K562 (cell line): ENCODE measurements at regions not wholly inside any gene's neighbourhood (a gene's known extent, or its start where the extent isn't known, plus 50 kb on each side); places are given as distances from the start of the nearest gene placed in this dataset.

Experiments used
- ATAC-seq: fragments of 200-7000 bp; cut with Tn5 transposase; 3 replicates; pipeline ENCODE4 v1.9.1; 2020; ENCODE audit warnings: moderate library complexity
- BruUV-seq: library from RNA; stranded (reverse); fragments of 400-500 nt; replicated peaks from 2 replicates; lab custom pipeline; 2021; lab: Mats Ljungman, UMichigan
- CTCF ChIA-PET: fragments of 300-600 bp; formaldehyde crosslinking; extraction: SDS; loops from one replicate; lab custom pipeline; 2021; ENCODE audit warnings: low intra/inter-chr PET ratio; lab: Yijun Ruan, JAX
- POLR2A ChIA-PET: fragments of 300-600, 350-650 bp; sonication (Branson Sonifier 250); formaldehyde crosslinking; extraction: SDS; loops from one replicate; lab custom pipeline; 2021; ENCODE audit warnings: antibody characterized with exemption, inconsistent platforms; lab: Yijun Ruan, JAX
- DNase-seq, 4 experiments: peaks; one replicate each; pipeline versions ENCODE4 v3.0.0 to v3.0.0-alpha.2; 2011 to 2018; ENCODE audit warnings: low spot score in 3 of 4, mixed read lengths in 3 of 4; ENCODE audit errors: extremely low read depth in 1 of 4
- FAIRE-seq: peaks from 2 replicates; lab custom pipeline; 2011; peaks lifted over from hg19 to GRCh38; lab: Jason Lieb, UNC
- H2AFZ ChIP-seq: 2 replicates; pipeline ENCODE4 v1.6.0; 2011; ENCODE audit warnings: low read depth, low read length, control low read depth, inconsistent platforms
- H3K27ac ChIP-seq: fragments of 200-600 bp; 3 replicates; pipeline ENCODE4 v1.8.0; 2011; ENCODE audit warnings: low read depth, mild to moderate bottlenecking, control low read depth, inconsistent platforms, low read length, moderate library complexity, mixed read lengths; ENCODE audit errors: extremely low read depth
- H3K27me3 ChIP-seq, 2 experiments: fragments of 300-600 bp in 1 of 2; 2 replicates in 1 of 2; 3 replicates in 1 of 2; pipeline versions ENCODE4 v1.6.0 to v1.8.0; 2011; ENCODE audit warnings: inconsistent platforms in 2 of 2, low read length in 2 of 2, mild to moderate bottlenecking in 1 of 2, mixed read lengths in 1 of 2, moderate library complexity in 1 of 2; ENCODE audit not compliant: control insufficient read depth in 2 of 2, insufficient read depth in 2 of 2
- H3K36me3 ChIP-seq: fragments of 300-600 bp; 3 replicates; pipeline ENCODE4 v1.8.0; 2011; ENCODE audit warnings: mild to moderate bottlenecking, low read length, inconsistent platforms; ENCODE audit not compliant: control insufficient read depth, insufficient read depth
- H3K4me1 ChIP-seq, 2 experiments: fragments of 200-600 bp in 1 of 2; replicated peaks in 1 of 2; 2 replicates in 1 of 2; 3 replicates in 1 of 2; pipeline versions ENCODE4 v1.5.1 to v1.8.0; 2011; ENCODE audit warnings: inconsistent platforms in 2 of 2, low read length in 2 of 2, mild to moderate bottlenecking in 1 of 2, mixed read lengths in 1 of 2, moderate library complexity in 1 of 2; ENCODE audit not compliant: control insufficient read depth in 2 of 2, insufficient read depth in 2 of 2
- H3K4me2 ChIP-seq: 2 replicates; pipeline ENCODE4 v1.6.1; 2011; ENCODE audit warnings: low read length, control low read depth, inconsistent platforms, mixed read lengths; ENCODE audit not compliant: insufficient read depth
- H3K4me3 ChIP-seq: fragments of 200-600 bp; sonication (generic), shearing (Covaris generic); 2 replicates; pipeline ENCODE4 v1.5.1; 2016; ENCODE audit warnings: control low read depth, inconsistent platforms
- H3K79me2 ChIP-seq: fragments of 200-600 bp; 3 replicates; pipeline ENCODE4 v1.8.0; 2011; ENCODE audit warnings: low read length, inconsistent platforms; ENCODE audit not compliant: control insufficient read depth, insufficient read depth
- H3K9ac ChIP-seq, 2 experiments: 2 replicates each; pipeline versions ENCODE4 v1.6.0 to v1.6.1; 2011; ENCODE audit warnings: low read depth in 2 of 2, low read length in 2 of 2, control low read depth in 1 of 2, inconsistent platforms in 1 of 2, mild to moderate bottlenecking in 1 of 2, mixed read lengths in 1 of 2; ENCODE audit not compliant: insufficient read depth in 1 of 2
- H3K9me1 ChIP-seq: one replicate; pipeline ENCODE4 v1.6.0; 2011; ENCODE audit warnings: inconsistent platforms, mild to moderate bottlenecking, low read length, moderate library complexity; ENCODE audit not compliant: control insufficient read depth, insufficient read depth
- H3K9me3 ChIP-seq: replicated peaks from 2 replicates; pipeline ENCODE4 v1.5.1; 2011; ENCODE audit warnings: low read depth, low read length, inconsistent platforms; ENCODE audit not compliant: control insufficient read depth, insufficient read depth
- H4K20me1 ChIP-seq: replicated peaks from 2 replicates; pipeline ENCODE4 v1.6.1; 2011; ENCODE audit warnings: low read length, inconsistent platforms, mixed read lengths; ENCODE audit not compliant: control insufficient read depth, insufficient read depth
- CCAR2 ChIP-seq: fragments of 200-400 bp; formaldehyde crosslinking; IDR thresholded peaks from 2 replicates; pipeline ENCODE4 v1.6.1; 2017; ENCODE audit warnings: mild to moderate bottlenecking, low read depth, low read length
- CEBPB ChIP-seq: fragments of 450-650 bp; IDR thresholded peaks from 2 replicates; pipeline ENCODE4 v1.6.1; 2016; ENCODE audit warnings: missing genetic modification characterization, missing compliant biosample characterization
- FOXA1 ChIP-seq: fragments of 450-650 bp; IDR thresholded peaks from 2 replicates; pipeline ENCODE4 v1.6.1; 2016; ENCODE audit warnings: mild to moderate bottlenecking, borderline replicate concordance
- HDAC1 ChIP-seq, 2 experiments: fragments of 450-650 bp; IDR thresholded peaks; 2 replicates each; pipeline ENCODE4 v1.6.1; 2016 to 2017; ENCODE audit warnings: inconsistent platforms in 1 of 2, mild to moderate bottlenecking in 1 of 2, moderate library complexity in 1 of 2
- NCOA4 ChIP-seq: fragments of 450-650 bp; IDR thresholded peaks from 2 replicates; pipeline ENCODE4 v1.6.1; 2018; ENCODE audit warnings: mild to moderate bottlenecking; ENCODE audit not compliant: partially characterized antibody
- NFIX ChIP-seq: fragments of 250-450 bp; sonication (Bioruptor Pico); IDR thresholded peaks from 2 replicates; pipeline ENCODE4 v1.4.0; 2020; ENCODE audit warnings: low read depth, mild to moderate bottlenecking, moderate library complexity
- POLR2H ChIP-seq: IDR thresholded peaks from 2 replicates; pipeline ENCODE4 v1.6.1; 2016; ENCODE audit warnings: missing genetic modification characterization, low read depth, mild to moderate bottlenecking, control low read depth, missing compliant biosample characterization, moderate library complexity
- PYGO2 ChIP-seq: fragments of 450-650 bp; IDR thresholded peaks from 2 replicates; pipeline ENCODE4 v1.6.1; 2016; ENCODE audit warnings: mild to moderate bottlenecking, missing genetic modification characterization, moderate library complexity, missing compliant biosample characterization
- RAD21 ChIP-seq, 2 experiments: fragments of 250-450 bp in 1 of 2; fragments of 450-650 bp in 1 of 2; sonication (Bioruptor Pico) in 1 of 2; formaldehyde crosslinking in 1 of 2; IDR thresholded peaks in 1 of 2; conservative IDR thresholded peaks in 1 of 2; 2 replicates each; pipeline versions ENCODE4 v1.4.0 to v1.8.0; 2020 to 2022; ENCODE audit warnings: mild to moderate bottlenecking in 2 of 2, moderate library complexity in 1 of 2
- SLC30A9 ChIP-seq: fragments of 250-450 bp; sonication (Bioruptor Pico); IDR thresholded peaks from 2 replicates; pipeline ENCODE4 v1.8.0; 2022; ENCODE audit warnings: mild to moderate bottlenecking, moderate library complexity
- TARDBP ChIP-seq: fragments of 450-650 bp; IDR thresholded peaks from 2 replicates; pipeline ENCODE4 v1.6.1; 2016
- TRIM24 ChIP-seq, 2 experiments: fragments of 450-650 bp; IDR thresholded peaks; 2 replicates each; pipeline ENCODE4 v1.6.1; 2016
- U2AF2 ChIP-seq: fragments of 200-400 bp; formaldehyde crosslinking; optimal IDR thresholded peaks from 2 replicates; pipeline ENCODE3; 2017; ENCODE audit warnings: low read depth, mild to moderate bottlenecking, low read length
- ZNF146 ChIP-seq: IDR thresholded peaks from one replicate; pipeline ENCODE4 v1.6.1; 2018; ENCODE audit warnings: missing compliant biosample characterization; ENCODE audit not compliant: unreplicated experiment
- ZNF780A ChIP-seq: fragments of 250-450 bp; sonication (Bioruptor Pico); IDR thresholded peaks from 2 replicates; pipeline ENCODE4 v1.5.0; 2021; ENCODE audit warnings: mild to moderate bottlenecking
- WGBS: fragments of 100-300 bp; shearing (Covaris generic); methylation state at CpG from one replicate; pipeline ENCODE4 v1.1.6; 2016; ENCODE audit warnings: low coverage, mixed read lengths; ENCODE audit not compliant: insufficient coverage; ENCODE audit errors: missing lambda C conversion rate; 5-methylcytosine and 5-hydroxymethylcytosine counted together
- in situ Hi-C: fragments of 300-500 bp; cut with MboI; formaldehyde crosslinking; loops from 4 replicates; pipeline ENCODE4 v1.15.0; 2018; ENCODE audit warnings: inconsistent platforms, mixed read lengths
- intact Hi-C: fragments of 100-400 bp; cut with micrococcal nuclease; formaldehyde crosslinking; loops from 2 replicates; pipeline ENCODE4 v1.14.2; 2022
- TF ChIP-seq, protein P1 (sequence below), 2 experiments: fragments of 450-650 bp; formaldehyde crosslinking in 1 of 2; IDR thresholded peaks; 2 replicates each; pipeline versions ENCODE4 v1.4.0 to v1.6.1; 2014 to 2020; ENCODE audit warnings: mild to moderate bottlenecking in 2 of 2, borderline replicate concordance in 1 of 2, low read depth in 1 of 2

DNA sequence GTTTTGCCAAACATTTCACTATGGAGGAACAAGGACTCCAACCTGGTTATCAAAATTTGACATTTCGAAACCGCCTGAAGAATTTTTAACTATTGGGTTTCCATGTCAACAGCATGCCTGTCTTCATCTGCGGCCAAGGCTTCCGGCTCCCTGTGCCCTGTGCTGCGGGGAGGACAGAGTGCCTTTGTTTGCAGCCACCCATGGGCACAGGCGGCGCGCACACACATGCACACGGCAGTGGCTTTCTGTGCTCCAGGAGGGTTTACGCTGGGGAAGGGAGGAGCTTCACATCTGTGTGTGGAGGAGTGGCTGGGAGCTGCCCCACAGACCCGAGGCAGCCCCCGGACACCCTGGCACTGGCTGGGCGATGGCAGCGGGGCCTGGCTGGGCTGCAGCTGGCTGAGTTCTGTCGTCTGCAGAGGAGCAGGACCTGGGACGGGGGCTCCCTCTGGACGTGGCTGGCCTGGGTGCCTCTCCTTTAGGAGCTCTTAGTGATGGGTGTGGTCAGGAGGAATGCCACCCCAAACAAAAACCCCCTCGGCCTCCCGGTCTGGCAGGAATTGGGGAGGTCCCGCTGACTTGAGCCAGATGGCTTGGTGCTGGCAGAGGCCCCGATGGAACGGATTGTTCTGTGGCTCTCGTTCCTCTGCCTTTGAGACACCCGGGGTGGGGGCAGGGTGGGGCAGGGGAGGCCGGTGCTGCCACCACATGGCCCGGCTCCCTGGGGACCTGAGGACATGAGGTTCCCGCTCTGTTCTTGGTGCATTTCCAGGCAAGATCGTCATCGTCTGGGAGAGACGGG is 1290.9 kb downstream of the BRD1 start:
- Histone ChIP-seq H3K4me3 (no peak overlapping the region), H3K79me2 (no peaks in the 10 kb centered on the region), H3K27me3 (peaks cover 0 to 16% of the 10 kb centered on the region in 2 experiments; a peak in 2 of 5 replicates), H3K4me1 (no peaks in the 10 kb centered on the region), H3K9me3 (no peaks in the 10 kb centered on the region), H4K20me1 (no peaks in the 10 kb centered on the region; the same call in 1 of the 2 replicates), H3K36me3 (no peaks in the 10 kb centered on the region), H3K27ac (no peak overlapping the region), H3K9ac (no peak overlapping the region), H3K4me2 (no peak overlapping the region), H3K9me1 (no peaks in the 10 kb centered on the region), H2AFZ (no peak overlapping the region)
- intact Hi-C loops, result no loop called here
- ChIA-PET POLR2A (interaction anchor here (0.6 kb wide), 1 partner anchor 773 kb away, joined by 3 read pairs; no protein-coding TSS in a partner anchor), CTCF (no interaction called here)
- DNase-seq (no peak), FAIRE-seq (no peak), ATAC-seq (no peak)
- no TSS peak for BruUV-seq
- 0% methylated on average over 8 of the region's 30 CpGs for WGBS
- in situ Hi-C loops, result no loop called here
- TF ChIP-seq RAD21 (CRISPR knock-in tag; conservative IDR thresholded peaks at IDR 0.05 in 1 of 2, IDR thresholded peaks at IDR 0.05 in 1 of 2), result no peak
- TF ChIP-seq HDAC1 (IDR thresholded peaks at IDR 0.05), result no peak
- no peak for TF ChIP-seq ZNF780A
- TF ChIP-seq TARDBP, result no peak
- TF ChIP-seq NFIX (CRISPR knock-in tag), result no peak
- no peak for TF ChIP-seq CEBPB (tag)
- TF ChIP-seq ZNF146, result no peak
- TF ChIP-seq NCOA4, result no peak
- TF ChIP-seq, protein P1, sequence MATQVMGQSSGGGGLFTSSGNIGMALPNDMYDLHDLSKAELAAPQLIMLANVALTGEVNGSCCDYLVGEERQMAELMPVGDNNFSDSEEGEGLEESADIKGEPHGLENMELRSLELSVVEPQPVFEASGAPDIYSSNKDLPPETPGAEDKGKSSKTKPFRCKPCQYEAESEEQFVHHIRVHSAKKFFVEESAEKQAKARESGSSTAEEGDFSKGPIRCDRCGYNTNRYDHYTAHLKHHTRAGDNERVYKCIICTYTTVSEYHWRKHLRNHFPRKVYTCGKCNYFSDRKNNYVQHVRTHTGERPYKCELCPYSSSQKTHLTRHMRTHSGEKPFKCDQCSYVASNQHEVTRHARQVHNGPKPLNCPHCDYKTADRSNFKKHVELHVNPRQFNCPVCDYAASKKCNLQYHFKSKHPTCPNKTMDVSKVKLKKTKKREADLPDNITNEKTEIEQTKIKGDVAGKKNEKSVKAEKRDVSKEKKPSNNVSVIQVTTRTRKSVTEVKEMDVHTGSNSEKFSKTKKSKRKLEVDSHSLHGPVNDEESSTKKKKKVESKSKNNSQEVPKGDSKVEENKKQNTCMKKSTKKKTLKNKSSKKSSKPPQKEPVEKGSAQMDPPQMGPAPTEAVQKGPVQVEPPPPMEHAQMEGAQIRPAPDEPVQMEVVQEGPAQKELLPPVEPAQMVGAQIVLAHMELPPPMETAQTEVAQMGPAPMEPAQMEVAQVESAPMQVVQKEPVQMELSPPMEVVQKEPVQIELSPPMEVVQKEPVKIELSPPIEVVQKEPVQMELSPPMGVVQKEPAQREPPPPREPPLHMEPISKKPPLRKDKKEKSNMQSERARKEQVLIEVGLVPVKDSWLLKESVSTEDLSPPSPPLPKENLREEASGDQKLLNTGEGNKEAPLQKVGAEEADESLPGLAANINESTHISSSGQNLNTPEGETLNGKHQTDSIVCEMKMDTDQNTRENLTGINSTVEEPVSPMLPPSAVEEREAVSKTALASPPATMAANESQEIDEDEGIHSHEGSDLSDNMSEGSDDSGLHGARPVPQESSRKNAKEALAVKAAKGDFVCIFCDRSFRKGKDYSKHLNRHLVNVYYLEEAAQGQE (IDR thresholded peaks at IDR 0.05; ENCODE audit: borderline replicate concordance), result no peak
- TF ChIP-seq, protein P1 (CRISPR knock-in tag; IDR thresholded peaks at IDR 0.05; ENCODE audit: low read depth), result no peak
- no peak for TF ChIP-seq CCAR2
- TF ChIP-seq TRIM24 (IDR thresholded peaks at IDR 0.05), result no peak
- no peak for TF ChIP-seq U2AF2
- no peak for TF ChIP-seq POLR2H (tag)
- TF ChIP-seq PYGO2 (tag), result no peak
- no peak for TF ChIP-seq SLC30A9 (CRISPR knock-in tag)
- no peak for TF ChIP-seq FOXA1
